HepG2 (cell line): ENCODE measurements at regions not wholly inside any gene's neighbourhood (a gene's known extent, or its start where the extent isn't known, plus 50 kb on each side); places are given as distances from the start of the nearest gene placed in this dataset.

Experiments
- ATAC-seq: fragments of 200-7000 bp; cut with Tn5 transposase; 3 replicates; pipeline ENCODE4 v1.9.1; 2020; ENCODE audit warnings: mild to moderate bottlenecking, moderate library complexity
- BruUV-seq: library from RNA; stranded (reverse); fragments of 400-500 nt; replicated peaks from 2 replicates; lab custom pipeline; 2021; lab: Mats Ljungman, UMichigan
- CTCF ChIA-PET: fragments of 300-600 bp; formaldehyde crosslinking; extraction: SDS; loops from one replicate; lab custom pipeline; 2021; ENCODE audit warnings: low total read pairs, inconsistent platforms, low intra/inter-chr PET ratio; lab: Yijun Ruan, JAX
- POLR2A ChIA-PET: fragments of 350-600 bp; sonication (Branson Sonifier 250); formaldehyde crosslinking; loops from one replicate; lab custom pipeline; 2020; ENCODE audit warnings: antibody characterized with exemption, inconsistent platforms; lab: Yijun Ruan, JAX
- DNase-seq: peaks from one replicate; pipeline ENCODE4 v3.0.0-alpha.2; 2015; ENCODE audit warnings: low spot score
- FAIRE-seq: peaks from 3 replicates; lab custom pipeline; 2011; peaks lifted over from hg19 to GRCh38; lab: Jason Lieb, UNC
- H2AFZ ChIP-seq: one replicate; pipeline ENCODE4 v1.6.1; 2011; ENCODE audit warnings: low read length, inconsistent platforms
- H3K27ac ChIP-seq: fragments of 300-600 bp; 3 replicates; pipeline ENCODE4 v1.8.0; 2011; ENCODE audit warnings: mixed run types, mild to moderate bottlenecking, mixed read lengths, low read length, inconsistent platforms; ENCODE audit not compliant: insufficient read depth; ENCODE audit errors: extremely low read length
- H3K27me3 ChIP-seq, 2 experiments: fragments of 200-600 bp in 1 of 2; 2 replicates in 1 of 2; 3 replicates in 1 of 2; pipeline versions ENCODE4 v1.6.0 to v1.8.0; 2011; ENCODE audit warnings: low read length in 2 of 2, mild to moderate bottlenecking in 2 of 2, moderate library complexity in 2 of 2, inconsistent platforms in 1 of 2; ENCODE audit not compliant: insufficient read depth in 2 of 2, control insufficient read depth in 1 of 2
- H3K36me3 ChIP-seq, 2 experiments: fragments of 200-600 bp in 1 of 2; replicated peaks in 1 of 2; 2 replicates in 1 of 2; 3 replicates in 1 of 2; pipeline versions ENCODE4 v1.5.1 to v1.8.0; 2011; ENCODE audit warnings: low read length in 2 of 2, inconsistent platforms in 1 of 2; ENCODE audit not compliant: insufficient read depth in 2 of 2, control insufficient read depth in 1 of 2
- H3K4me1 ChIP-seq: 2 replicates; pipeline ENCODE4 v1.5.1; 2012; ENCODE audit warnings: low read length, inconsistent platforms; ENCODE audit not compliant: insufficient read depth
- H3K4me2 ChIP-seq: 2 replicates; pipeline ENCODE4 v1.6.0; 2011; ENCODE audit warnings: low read depth, low read length, inconsistent platforms
- H3K4me3 ChIP-seq, 3 experiments: fragments of 200-600 bp in 1 of 3; sonication (generic), shearing (Covaris generic) in 1 of 3; replicated peaks in 1 of 3; 2 replicates each; pipeline ENCODE4 v1.5.1; 2011 to 2016; ENCODE audit warnings: low read length in 3 of 3, inconsistent platforms in 2 of 3, low read depth in 2 of 3, mild to moderate bottlenecking in 2 of 3, control low read depth in 1 of 3, mixed read lengths in 1 of 3; ENCODE audit not compliant: insufficient read depth in 1 of 3
- H3K79me2 ChIP-seq: one replicate; pipeline ENCODE4 v1.6.1; 2011; ENCODE audit warnings: low read length, inconsistent platforms; ENCODE audit not compliant: insufficient read depth
- H3K9ac ChIP-seq: 2 replicates; pipeline ENCODE4 v1.6.0; 2011; ENCODE audit warnings: mild to moderate bottlenecking, low read depth, low read length, inconsistent platforms; ENCODE audit not compliant: insufficient read depth
- H3K9me3 ChIP-seq: 2 replicates; pipeline ENCODE4 v1.5.1; 2012; ENCODE audit warnings: mild to moderate bottlenecking, low read length
- H4K20me1 ChIP-seq: 2 replicates; pipeline ENCODE4 v1.6.0; 2011; ENCODE audit warnings: inconsistent platforms, mild to moderate bottlenecking, low read length, moderate library complexity; ENCODE audit not compliant: insufficient read depth
- GLI4 ChIP-seq: sonication (generic); formaldehyde crosslinking; IDR thresholded peaks from 2 replicates; pipeline ENCODE4 v1.5.1; 2020; ENCODE audit warnings: missing genetic modification reagents, mild to moderate bottlenecking, moderate library complexity, borderline replicate concordance
- MAFF ChIP-seq: IDR thresholded peaks from 2 replicates; pipeline ENCODE4 v1.6.1; 2011; ENCODE audit warnings: low read depth, low read length, improper control_type of control experiment
- ZNF850 ChIP-seq: sonication (generic); formaldehyde crosslinking; conservative IDR thresholded peaks from 2 replicates; pipeline ENCODE4 v1.9.0; 2021; ENCODE audit warnings: mild to moderate bottlenecking, missing genetic modification reagents
- WGBS: methylation state at CpG from one replicate; pipeline ENCODE4 v1.1.6; 2017; ENCODE audit warnings: low lambda C conversion rate; 5-methylcytosine and 5-hydroxymethylcytosine counted together
- in situ Hi-C: cut with HindIII; loops from 2 replicates; pipeline ENCODE4 v1.10.0; 2017; ENCODE audit warnings: low pct_unique_long_range_greater_than_20kb; ENCODE audit not compliant: extremely low pct_ligation_motif_present
- intact Hi-C: fragments of 100-400 bp; cut with micrococcal nuclease; formaldehyde crosslinking; loops from one replicate; pipeline ENCODE4 v1.10.0; 2022; ENCODE audit not compliant: unreplicated experiment
- TF ChIP-seq, protein P1 (sequence below): sonication (generic); formaldehyde crosslinking; IDR thresholded peaks from 2 replicates; pipeline ENCODE4 v1.5.1; 2020; ENCODE audit warnings: missing genetic modification reagents, mild to moderate bottlenecking, borderline replicate concordance
- TF ChIP-seq, protein P2 (sequence below): sonication (generic); formaldehyde crosslinking; IDR thresholded peaks from 2 replicates; pipeline ENCODE4 v1.5.0; 2020; ENCODE audit warnings: missing genetic modification reagents
- TF ChIP-seq, protein P3 (sequence below): sonication (generic); formaldehyde crosslinking; IDR thresholded peaks from 2 replicates; pipeline ENCODE4 v1.4.0; 2020; ENCODE audit warnings: low read depth, mild to moderate bottlenecking, missing genetic modification reagents
- TF ChIP-seq, protein P4 (sequence below): sonication (generic); formaldehyde crosslinking; IDR thresholded peaks from 2 replicates; pipeline ENCODE4 v1.4.0; 2020; ENCODE audit warnings: mild to moderate bottlenecking, low read depth, missing genetic modification reagents

DNA sequence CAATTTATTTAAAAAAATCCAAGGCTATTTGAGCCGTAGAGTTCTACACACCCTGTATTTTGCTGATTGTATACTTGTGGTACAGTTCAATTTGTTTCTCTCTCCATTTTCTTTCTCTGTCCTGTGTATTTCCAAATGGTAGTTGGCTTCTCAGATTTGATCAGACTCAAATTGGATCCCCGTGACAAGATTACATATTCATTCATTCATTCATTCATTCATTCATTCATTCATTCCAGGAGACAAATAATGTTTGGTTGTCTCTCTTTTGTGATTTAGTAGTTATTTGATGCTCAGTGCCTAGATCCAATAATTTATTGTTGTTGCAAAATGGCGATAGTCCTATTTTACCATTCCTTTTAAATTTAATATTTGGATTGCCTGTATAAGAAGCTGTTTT is 292.8 kb upstream of the RIOK2 start:
- FAIRE-seq (no peak), DNase-seq (no peak), ATAC-seq (no peak)
- BruUV-seq = no TSS peak
- POLR2A ChIA-PET = no interaction called here
- H2AFZ ChIP-seq = no peak overlapping the region
- no peak overlapping the region for H3K9ac ChIP-seq
- H3K4me1 ChIP-seq = no peaks in the 10 kb centered on the region
- CTCF ChIA-PET = no interaction called here
- H3K4me3 ChIP-seq = no peak overlapping the region
- H3K27me3 ChIP-seq = no peaks in the 10 kb centered on the region
- H3K9me3 ChIP-seq = no peaks in the 10 kb centered on the region
- H3K36me3 ChIP-seq = no peaks in the 10 kb centered on the region
- H3K27ac ChIP-seq = no peak overlapping the region
- 30% methylated on average over 3 of the region's 3 CpGs for WGBS
- in situ Hi-C loops = no loop called here
- H3K4me2 ChIP-seq = no peak overlapping the region
- intact Hi-C loops = no loop called here
- no peaks in the 10 kb centered on the region for H3K79me2 ChIP-seq
- TF ChIP-seq, protein P1, sequence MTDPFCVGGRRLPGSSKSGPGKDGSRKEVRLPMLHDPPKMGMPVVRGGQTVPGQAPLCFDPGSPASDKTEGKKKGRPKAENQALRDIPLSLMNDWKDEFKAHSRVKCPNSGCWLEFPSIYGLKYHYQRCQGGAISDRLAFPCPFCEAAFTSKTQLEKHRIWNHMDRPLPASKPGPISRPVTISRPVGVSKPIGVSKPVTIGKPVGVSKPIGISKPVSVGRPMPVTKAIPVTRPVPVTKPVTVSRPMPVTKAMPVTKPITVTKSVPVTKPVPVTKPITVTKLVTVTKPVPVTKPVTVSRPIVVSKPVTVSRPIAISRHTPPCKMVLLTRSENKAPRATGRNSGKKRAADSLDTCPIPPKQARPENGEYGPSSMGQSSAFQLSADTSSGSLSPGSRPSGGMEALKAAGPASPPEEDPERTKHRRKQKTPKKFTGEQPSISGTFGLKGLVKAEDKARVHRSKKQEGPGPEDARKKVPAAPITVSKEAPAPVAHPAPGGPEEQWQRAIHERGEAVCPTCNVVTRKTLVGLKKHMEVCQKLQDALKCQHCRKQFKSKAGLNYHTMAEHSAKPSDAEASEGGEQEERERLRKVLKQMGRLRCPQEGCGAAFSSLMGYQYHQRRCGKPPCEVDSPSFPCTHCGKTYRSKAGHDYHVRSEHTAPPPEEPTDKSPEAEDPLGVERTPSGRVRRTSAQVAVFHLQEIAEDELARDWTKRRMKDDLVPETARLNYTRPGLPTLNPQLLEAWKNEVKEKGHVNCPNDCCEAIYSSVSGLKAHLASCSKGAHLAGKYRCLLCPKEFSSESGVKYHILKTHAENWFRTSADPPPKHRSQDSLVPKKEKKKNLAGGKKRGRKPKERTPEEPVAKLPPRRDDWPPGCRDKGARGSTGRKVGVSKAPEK (CRISPR knock-in tag) = no peak
- TF ChIP-seq, protein P2, sequence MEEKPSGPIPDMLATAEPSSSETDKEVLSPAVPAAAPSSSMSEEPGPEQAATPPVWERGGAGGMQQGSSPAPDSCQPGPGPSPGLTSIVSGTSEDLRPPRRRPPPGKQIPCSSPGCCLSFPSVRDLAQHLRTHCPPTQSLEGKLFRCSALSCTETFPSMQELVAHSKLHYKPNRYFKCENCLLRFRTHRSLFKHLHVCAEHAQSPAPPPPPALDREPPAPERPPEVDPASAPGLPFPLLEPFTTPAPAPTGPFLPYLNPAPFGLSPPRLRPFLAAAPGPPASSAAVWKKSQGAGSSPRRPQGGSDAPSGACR (CRISPR knock-in tag) = no peak
- TF ChIP-seq GLI4 (no peak), ZNF850 (no peak), MAFF (no peak)
- TF ChIP-seq, protein P3, sequence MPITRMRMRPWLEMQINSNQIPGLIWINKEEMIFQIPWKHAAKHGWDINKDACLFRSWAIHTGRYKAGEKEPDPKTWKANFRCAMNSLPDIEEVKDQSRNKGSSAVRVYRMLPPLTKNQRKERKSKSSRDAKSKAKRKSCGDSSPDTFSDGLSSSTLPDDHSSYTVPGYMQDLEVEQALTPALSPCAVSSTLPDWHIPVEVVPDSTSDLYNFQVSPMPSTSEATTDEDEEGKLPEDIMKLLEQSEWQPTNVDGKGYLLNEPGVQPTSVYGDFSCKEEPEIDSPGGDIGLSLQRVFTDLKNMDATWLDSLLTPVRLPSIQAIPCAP = no peak
- TF ChIP-seq, protein P4, sequence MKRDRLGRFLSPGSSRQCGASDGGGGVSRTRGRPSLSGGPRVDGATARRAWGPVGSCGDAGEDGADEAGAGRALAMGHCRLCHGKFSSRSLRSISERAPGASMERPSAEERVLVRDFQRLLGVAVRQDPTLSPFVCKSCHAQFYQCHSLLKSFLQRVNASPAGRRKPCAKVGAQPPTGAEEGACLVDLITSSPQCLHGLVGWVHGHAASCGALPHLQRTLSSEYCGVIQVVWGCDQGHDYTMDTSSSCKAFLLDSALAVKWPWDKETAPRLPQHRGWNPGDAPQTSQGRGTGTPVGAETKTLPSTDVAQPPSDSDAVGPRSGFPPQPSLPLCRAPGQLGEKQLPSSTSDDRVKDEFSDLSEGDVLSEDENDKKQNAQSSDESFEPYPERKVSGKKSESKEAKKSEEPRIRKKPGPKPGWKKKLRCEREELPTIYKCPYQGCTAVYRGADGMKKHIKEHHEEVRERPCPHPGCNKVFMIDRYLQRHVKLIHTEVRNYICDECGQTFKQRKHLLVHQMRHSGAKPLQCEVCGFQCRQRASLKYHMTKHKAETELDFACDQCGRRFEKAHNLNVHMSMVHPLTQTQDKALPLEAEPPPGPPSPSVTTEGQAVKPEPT = no peak
- no peaks in the 10 kb centered on the region for H4K20me1 ChIP-seq
